Suprapubic skin (tissue), 3 donors: ENCODE measurements at regions not wholly inside any gene's neighbourhood (a gene's known extent, or its start where the extent isn't known, plus 50 kb on each side); places are given as distances from the start of the nearest gene placed in this dataset.

Experiments used
- POLR2AphosphoS5 ChIP-seq, 3 donors: sonication (generic); formaldehyde crosslinking; IDR thresholded peaks; one replicate each; pipeline ENCODE4 v1.6.1; 2017; ENCODE audit warnings: antibody characterized with exemption in 3 of 3
- TF ChIP-seq, protein P1 (sequence below), 2 donors: fragments of 200-600 bp in 1 of 2; fragments of 450-650 bp in 1 of 2; sonication (generic) in 1 of 2; IDR thresholded peaks; one replicate each; pipeline ENCODE4 v1.5.1; 2016 to 2019; ENCODE audit warnings: antibody characterized with exemption in 2 of 2, mild to moderate bottlenecking in 1 of 2, moderate library complexity in 1 of 2

DNA sequence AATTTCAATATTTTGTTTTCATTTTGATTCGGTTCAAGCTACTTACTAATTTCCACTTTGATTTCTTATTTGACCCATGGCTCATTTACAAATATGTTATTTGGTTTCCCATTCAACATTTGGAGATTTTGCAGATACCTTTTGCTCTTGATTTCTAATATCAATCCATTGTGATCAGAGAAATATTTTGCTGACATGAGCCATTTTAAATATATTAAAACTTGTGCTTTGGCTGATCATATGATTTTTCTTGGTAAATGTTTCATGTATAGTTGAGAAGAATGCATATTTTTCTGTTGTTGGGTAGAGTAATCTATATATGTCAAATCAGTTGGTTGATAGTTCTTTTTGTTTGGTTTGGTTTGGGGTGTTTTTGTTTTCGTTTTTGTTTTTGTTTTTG, 95.0 kb downstream of the GASK1B start:
- TF ChIP-seq, protein P1, sequence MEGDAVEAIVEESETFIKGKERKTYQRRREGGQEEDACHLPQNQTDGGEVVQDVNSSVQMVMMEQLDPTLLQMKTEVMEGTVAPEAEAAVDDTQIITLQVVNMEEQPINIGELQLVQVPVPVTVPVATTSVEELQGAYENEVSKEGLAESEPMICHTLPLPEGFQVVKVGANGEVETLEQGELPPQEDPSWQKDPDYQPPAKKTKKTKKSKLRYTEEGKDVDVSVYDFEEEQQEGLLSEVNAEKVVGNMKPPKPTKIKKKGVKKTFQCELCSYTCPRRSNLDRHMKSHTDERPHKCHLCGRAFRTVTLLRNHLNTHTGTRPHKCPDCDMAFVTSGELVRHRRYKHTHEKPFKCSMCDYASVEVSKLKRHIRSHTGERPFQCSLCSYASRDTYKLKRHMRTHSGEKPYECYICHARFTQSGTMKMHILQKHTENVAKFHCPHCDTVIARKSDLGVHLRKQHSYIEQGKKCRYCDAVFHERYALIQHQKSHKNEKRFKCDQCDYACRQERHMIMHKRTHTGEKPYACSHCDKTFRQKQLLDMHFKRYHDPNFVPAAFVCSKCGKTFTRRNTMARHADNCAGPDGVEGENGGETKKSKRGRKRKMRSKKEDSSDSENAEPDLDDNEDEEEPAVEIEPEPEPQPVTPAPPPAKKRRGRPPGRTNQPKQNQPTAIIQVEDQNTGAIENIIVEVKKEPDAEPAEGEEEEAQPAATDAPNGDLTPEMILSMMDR (IDR thresholded peaks at IDR 0.05): no peak
- no peak for TF ChIP-seq POLR2AphosphoS5 (IDR thresholded peaks at IDR 0.05)
